Adrenal gland (tissue), 9 donors: ENCODE measurements at regions not wholly inside any gene's neighbourhood (a gene's known extent, or its start where the extent isn't known, plus 50 kb on each side); places are given as distances from the start of the nearest gene placed in this dataset.

Experiments used
- DNase-seq, 7 donors: peaks; one replicate each; pipeline ENCODE4 v3.0.0-alpha.2; 2019 to 2020
- H3K27ac ChIP-seq, 5 donors: fragments of 200-600 bp; sonication (generic) in 4 of 5; 1 replicate in 3 of 5; 2 replicates in 2 of 5; pipeline versions ENCODE4 v1.5.1 to v1.8.0; 2016 to 2020; ENCODE audit warnings: mild to moderate bottlenecking in 1 of 5
- H3K27me3 ChIP-seq: fragments of 200-600 bp; 2 replicates; pipeline ENCODE4 v1.8.0; 2021
- H3K36me3 ChIP-seq, 2 donors: fragments of 200-600 bp; replicated peaks in 1 of 2; 1 replicate in 1 of 2; 2 replicates in 1 of 2; pipeline versions ENCODE4 v1.5.1 to v1.8.0; 2018 to 2022
- H3K4me1 ChIP-seq, 2 donors: fragments of 200-600 bp; replicated peaks in 1 of 2; 1 replicate in 1 of 2; 2 replicates in 1 of 2; pipeline versions ENCODE4 v1.5.1 to v1.8.0; 2018 to 2021
- H3K4me3 ChIP-seq, 4 donors: fragments of 200-600 bp; sonication (generic) in 3 of 4; one replicate each; pipeline ENCODE4 v1.5.1; 2016 to 2018
- H3K9me3 ChIP-seq, 3 donors: fragments of 200-600 bp; sonication (generic) in 1 of 3; replicated peaks in 1 of 3; 1 replicate in 2 of 3; 2 replicates in 1 of 3; pipeline versions ENCODE4 v1.5.1 to v1.8.0; 2016 to 2021
- POLR2A ChIP-seq, 2 donors: fragments of 450-650 bp; IDR thresholded peaks; one replicate each; pipeline ENCODE4 v1.6.1; 2017; ENCODE audit warnings: antibody characterized with exemption in 2 of 2, mild to moderate bottlenecking in 2 of 2, moderate library complexity in 1 of 2
- WGBS, 4 donors: extraction: QIAGEN DNeasy Blood & Tissue Kit in 2 of 4; methylation state at CpG; one replicate each; pipeline versions ENCODE4 v1.1.5 to v1.1.7; 2013 to 2017; 5-methylcytosine and 5-hydroxymethylcytosine counted together
- intact Hi-C, 2 donors: fragments of 100-400 bp; cut with DNase I; formaldehyde crosslinking; loops; one replicate each; pipeline versions ENCODE4 v1.14.1 to v1.15.0; 2022 to 2023
- TF ChIP-seq, protein P1 (sequence below), 6 experiments: fragments of 450-650 bp in 4 of 6; fragments of 200-600 bp in 2 of 6; sonication (generic) in 1 of 6; IDR thresholded peaks; 1 replicate in 5 of 6; 2 replicates in 1 of 6; pipeline versions ENCODE4 v1.5.1 to v1.8.0; 2016 to 2021; ENCODE audit warnings: antibody characterized with exemption in 6 of 6, mild to moderate bottlenecking in 2 of 6, moderate library complexity in 1 of 6
- donor health status: healthy with polysubstance abuse.
- donor health status: Bipolar disorder and iron deficiency.
- donor health status: DM: yes; HTN: yes; CAD: no.
- donor health status: DM: no; HTN: no; CAD: no.
- donor health status: DM: no; HTN: no; CAD: no.

DNA sequence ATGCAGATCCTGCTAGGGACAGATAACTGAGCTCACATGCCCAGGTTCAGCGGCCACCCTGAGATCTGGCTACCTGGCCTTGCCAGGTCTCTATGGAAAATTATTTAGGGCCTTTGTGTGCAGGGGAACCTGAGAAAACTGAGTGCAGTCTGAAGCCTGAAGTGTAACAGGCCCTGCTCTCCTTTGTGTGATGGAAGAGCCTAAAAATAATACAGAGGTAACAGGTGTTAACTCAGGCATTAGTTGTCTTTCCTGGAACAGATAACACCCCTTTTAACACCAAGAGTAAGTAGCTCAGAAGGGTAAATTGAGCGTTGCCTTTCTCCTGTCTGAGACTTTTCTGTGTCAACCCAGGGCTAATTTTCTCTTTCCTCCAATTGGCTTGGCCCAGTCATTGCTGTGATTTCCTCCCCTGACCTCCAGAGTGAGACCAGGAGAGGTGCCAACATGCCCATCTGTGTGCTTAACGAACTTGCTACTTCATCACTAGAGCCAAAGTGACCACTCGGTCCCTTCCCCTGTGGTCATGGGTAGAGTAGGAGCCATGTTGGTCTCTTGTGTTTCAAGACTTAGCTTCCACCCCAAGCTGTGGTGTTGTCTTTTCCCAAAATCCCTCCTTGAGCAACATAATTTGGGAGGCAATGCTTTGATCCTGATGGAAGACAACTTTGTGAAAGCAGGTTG lies 304.4 kb upstream of the JAG1 start:
- Histone ChIP-seq H3K27me3 (no peaks in the 10 kb centered on the region), H3K27ac (no peak overlapping the region), H3K9me3 (no peaks in the 10 kb centered on the region), H3K4me3 (no peak overlapping the region), H3K4me1 (peaks cover 0 to 5% of the 10 kb centered on the region in 2 donors), H3K36me3 (no peaks in the 10 kb centered on the region)
- 87 to 98% (median 88%) methylated on average over 3 to 4 of the region's 4 CpGs for WGBS, 4 donors
- no peak for DNase-seq
- TF ChIP-seq POLR2A (IDR thresholded peaks at IDR 0.05), result no peak
- TF ChIP-seq, protein P1, sequence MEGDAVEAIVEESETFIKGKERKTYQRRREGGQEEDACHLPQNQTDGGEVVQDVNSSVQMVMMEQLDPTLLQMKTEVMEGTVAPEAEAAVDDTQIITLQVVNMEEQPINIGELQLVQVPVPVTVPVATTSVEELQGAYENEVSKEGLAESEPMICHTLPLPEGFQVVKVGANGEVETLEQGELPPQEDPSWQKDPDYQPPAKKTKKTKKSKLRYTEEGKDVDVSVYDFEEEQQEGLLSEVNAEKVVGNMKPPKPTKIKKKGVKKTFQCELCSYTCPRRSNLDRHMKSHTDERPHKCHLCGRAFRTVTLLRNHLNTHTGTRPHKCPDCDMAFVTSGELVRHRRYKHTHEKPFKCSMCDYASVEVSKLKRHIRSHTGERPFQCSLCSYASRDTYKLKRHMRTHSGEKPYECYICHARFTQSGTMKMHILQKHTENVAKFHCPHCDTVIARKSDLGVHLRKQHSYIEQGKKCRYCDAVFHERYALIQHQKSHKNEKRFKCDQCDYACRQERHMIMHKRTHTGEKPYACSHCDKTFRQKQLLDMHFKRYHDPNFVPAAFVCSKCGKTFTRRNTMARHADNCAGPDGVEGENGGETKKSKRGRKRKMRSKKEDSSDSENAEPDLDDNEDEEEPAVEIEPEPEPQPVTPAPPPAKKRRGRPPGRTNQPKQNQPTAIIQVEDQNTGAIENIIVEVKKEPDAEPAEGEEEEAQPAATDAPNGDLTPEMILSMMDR (IDR thresholded peaks at IDR 0.05), result no peak
- intact Hi-C loops, result no loop called here

DNA sequence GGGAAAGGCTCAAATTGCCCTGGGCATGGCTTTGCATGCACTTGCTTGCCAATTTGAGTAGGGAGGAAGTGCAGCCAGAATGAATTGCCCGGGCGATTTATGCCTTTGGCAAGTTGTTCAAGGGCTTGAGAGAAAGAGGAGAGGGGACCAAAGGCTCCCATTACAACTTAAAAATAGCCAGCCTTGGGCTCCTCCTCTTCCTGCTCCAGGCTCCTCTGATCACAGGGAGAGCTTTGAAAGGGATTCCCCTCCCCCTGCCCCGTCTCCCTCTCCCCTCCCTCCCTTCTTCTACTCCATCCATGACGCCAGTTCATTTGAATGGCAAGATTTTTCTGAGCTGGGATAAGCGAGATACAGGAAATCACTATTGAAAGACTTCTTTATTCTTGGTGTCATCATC lies 304.9 kb upstream of the JAG1 start:
- Histone ChIP-seq H3K9me3 (no peaks in the 10 kb centered on the region), H3K27me3 (no peaks in the 10 kb centered on the region), H3K4me1 (peaks cover 0 to 5% of the 10 kb centered on the region in 2 donors), H3K36me3 (no peaks in the 10 kb centered on the region), H3K27ac (no peak overlapping the region), H3K4me3 (no peak overlapping the region)
- intact Hi-C loops, result no loop called here
- WGBS, 4 donors, result 51 to 56% (median 55%) methylated on average over 5 of the region's 5 CpGs
- peak in 1 of 7 donors; percentile 18 for DNase-seq
- no peak for TF ChIP-seq POLR2A (IDR thresholded peaks at IDR 0.05)
- TF ChIP-seq, protein P1 (IDR thresholded peaks at IDR 0.05), result no peak

DNA sequence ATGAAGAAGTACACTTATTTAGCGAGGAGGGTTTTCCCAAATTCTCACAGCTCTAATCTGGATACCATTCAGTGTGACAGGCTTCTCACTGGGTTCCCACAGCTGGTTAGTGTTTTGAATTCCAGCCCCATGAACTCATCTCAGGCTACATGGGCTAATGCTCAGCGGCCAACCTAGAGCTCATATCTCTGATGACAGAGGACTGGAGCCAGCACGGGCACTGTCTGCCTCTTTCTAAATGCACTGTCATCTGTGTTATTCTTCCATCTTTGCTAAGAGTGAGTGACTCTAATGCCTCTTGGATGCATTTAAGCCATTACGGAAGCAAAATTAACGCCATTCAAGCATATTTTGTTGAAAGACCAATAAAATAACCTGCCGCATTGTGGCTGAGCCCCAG lies 308.9 kb upstream of the JAG1 start:
- no peaks in the 10 kb centered on the region for H3K27me3 ChIP-seq
- intact Hi-C loops, result no loop called here
- H3K4me1 ChIP-seq, result peaks cover 0 to 5% of the 10 kb centered on the region in 2 donors
- no peak overlapping the region for H3K4me3 ChIP-seq
- H3K27ac ChIP-seq, result peak overlapping the region in 1 of 5 donors; percentile 27
- no peaks in the 10 kb centered on the region for H3K36me3 ChIP-seq
- DNase-seq, result peak in 5 of 7 donors; percentile 43 to 74 (median 52)
- H3K9me3 ChIP-seq, result no peaks in the 10 kb centered on the region
- TF ChIP-seq, protein P1 (IDR thresholded peaks at IDR 0.05), result no peak
- TF ChIP-seq POLR2A (IDR thresholded peaks at IDR 0.05), result no peak
- 55 to 67% (median 63%) methylated on average over 6 of the region's 6 CpGs for WGBS, 4 donors

DNA sequence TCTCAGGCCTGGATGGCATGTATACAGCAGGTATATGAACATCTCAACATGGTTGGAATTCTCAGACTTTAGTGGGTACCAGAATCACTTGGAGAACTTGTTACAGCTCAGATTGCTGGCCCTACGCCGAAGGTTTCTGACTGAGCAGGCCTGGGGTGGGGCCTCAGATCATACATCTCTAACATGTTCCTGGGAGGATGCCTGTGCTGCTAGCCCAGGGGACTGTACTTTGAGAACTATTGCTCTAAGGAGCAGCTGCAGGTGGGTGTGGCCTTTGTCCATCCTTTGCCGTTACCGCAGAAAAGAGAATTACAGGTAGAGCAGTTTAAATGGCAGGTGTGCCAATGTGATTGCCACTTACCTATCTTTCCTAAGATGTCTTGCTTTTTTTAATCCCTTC lies 310.5 kb upstream of the JAG1 start:
- Histone ChIP-seq H3K27me3 (no peaks in the 10 kb centered on the region), H3K4me1 (peaks cover 0 to 5% of the 10 kb centered on the region in 2 donors), H3K9me3 (no peaks in the 10 kb centered on the region), H3K4me3 (no peak overlapping the region), H3K27ac (no peak overlapping the region), H3K36me3 (no peaks in the 10 kb centered on the region)
- DNase-seq, result no peak
- intact Hi-C loops, result no loop called here
- 88 to 100% (median 97%) methylated on average over 2 to 4 of the region's 4 CpGs for WGBS, 4 donors
- TF ChIP-seq, protein P1 (IDR thresholded peaks at IDR 0.05), result no peak
- TF ChIP-seq POLR2A (IDR thresholded peaks at IDR 0.05), result no peak
